WTC11 (cell line): ENCODE measurements at regions not wholly inside any gene's neighbourhood (a gene's known extent, or its start where the extent isn't known, plus 50 kb on each side); places are given as distances from the start of the nearest gene placed in this dataset.

Experiments used
- ATAC-seq: fragments of 200-7000 bp; cut with Tn5 transposase; 2 replicates; pipeline ENCODE4 v1.10.0; 2021; ENCODE audit warnings: mild to moderate bottlenecking, moderate library complexity
- CTCF ChIA-PET: fragments of 300-600 bp; sonication (Branson Sonifier 250); formaldehyde crosslinking; loops from one replicate; lab custom pipeline; 2021; ENCODE audit warnings: antibody characterized with exemption; lab: Charles Lee
- POLR2A ChIA-PET: fragments of 350-600 bp; sonication (Branson Sonifier 250); formaldehyde crosslinking; loops from one replicate; lab custom pipeline; 2021; ENCODE audit warnings: antibody characterized with exemption; lab: Charles Lee
- DNase-seq: peaks from one replicate; pipeline ENCODE4 v3.0.0; 2021; ENCODE audit warnings: low spot score
- H3K27ac Mint-ChIP-seq: 2 replicates; pipeline ENCODE4 v1.8.0; 2021; ENCODE audit warnings: mixed read lengths
- H3K27me3 Mint-ChIP-seq: 2 replicates; pipeline ENCODE4 v1.8.0; 2021; ENCODE audit warnings: low read depth, mild to moderate bottlenecking, moderate library complexity, mixed read lengths
- H3K36me3 Mint-ChIP-seq: 2 replicates; pipeline ENCODE4 v1.8.0; 2021; ENCODE audit warnings: mixed read lengths
- H3K4me1 Mint-ChIP-seq: 2 replicates; pipeline ENCODE4 v1.8.0; 2022; ENCODE audit warnings: mixed read lengths
- H3K4me3 Mint-ChIP-seq: 2 replicates; pipeline ENCODE4 v1.8.0; 2021; ENCODE audit warnings: mild to moderate bottlenecking, moderate library complexity, mixed read lengths
- H3K9me3 Mint-ChIP-seq: 2 replicates; pipeline ENCODE4 v1.8.0; 2021; ENCODE audit warnings: mixed read lengths
- ATF6 ChIP-seq: sonication (generic); formaldehyde crosslinking; IDR thresholded peaks from 2 replicates; pipeline ENCODE4 v1.8.1; 2023; ENCODE audit warnings: mild to moderate bottlenecking, missing genetic modification reagents
- ERG ChIP-seq: fragments of 250-450 bp; sonication (Bioruptor Pico); IDR thresholded peaks from 2 replicates; pipeline ENCODE4 v1.8.0; 2021; ENCODE audit warnings: mild to moderate bottlenecking
- FOXJ3 ChIP-seq: sonication (generic); formaldehyde crosslinking; IDR thresholded peaks from 2 replicates; pipeline ENCODE4 v1.9.0; 2021; ENCODE audit warnings: missing genetic modification reagents, mild to moderate bottlenecking, borderline replicate concordance
- IRF2 ChIP-seq: sonication (generic); formaldehyde crosslinking; IDR thresholded peaks from 2 replicates; pipeline ENCODE4 v1.8.0; 2022; ENCODE audit warnings: low read depth, missing genetic modification reagents, borderline replicate concordance
- NFE2L1 ChIP-seq: sonication (generic); formaldehyde crosslinking; IDR thresholded peaks from 2 replicates; pipeline ENCODE4 v1.8.1; 2023; ENCODE audit warnings: missing genetic modification reagents
- RORB ChIP-seq: fragments of 250-450 bp; sonication (Bioruptor Pico); IDR thresholded peaks from 2 replicates; pipeline ENCODE4 v1.9.0; 2021; ENCODE audit warnings: mild to moderate bottlenecking
- TEAD1 ChIP-seq: sonication (generic); formaldehyde crosslinking; IDR thresholded peaks from 2 replicates; pipeline ENCODE4 v1.8.0; 2022; ENCODE audit warnings: mild to moderate bottlenecking, missing genetic modification reagents
- TEAD4 ChIP-seq: sonication (generic); formaldehyde crosslinking; IDR thresholded peaks from 2 replicates; pipeline ENCODE4 v1.8.0; 2022; ENCODE audit warnings: mild to moderate bottlenecking, missing genetic modification reagents
- ZNF281 ChIP-seq: sonication (generic); formaldehyde crosslinking; IDR thresholded peaks from 2 replicates; pipeline ENCODE4 v1.8.0; 2023; ENCODE audit warnings: mild to moderate bottlenecking, missing genetic modification reagents
- TF ChIP-seq, protein P1 (sequence below): sonication (generic); formaldehyde crosslinking; IDR thresholded peaks from 2 replicates; pipeline ENCODE4 v1.8.0; 2022; ENCODE audit warnings: mild to moderate bottlenecking, missing genetic modification reagents
- TF ChIP-seq, protein P2 (sequence below): sonication (generic); formaldehyde crosslinking; conservative IDR thresholded peaks from 2 replicates; pipeline ENCODE4 v1.8.1; 2022; ENCODE audit warnings: mild to moderate bottlenecking, missing genetic modification reagents
- TF ChIP-seq, protein P3 (sequence below): sonication (generic); formaldehyde crosslinking; conservative IDR thresholded peaks from 2 replicates; pipeline ENCODE4 v1.8.1; 2023; ENCODE audit warnings: mild to moderate bottlenecking, low read depth, missing genetic modification reagents, moderate library complexity
- TF ChIP-seq, protein P4 (sequence below): sonication (generic); formaldehyde crosslinking; IDR thresholded peaks from 2 replicates; pipeline ENCODE4 v1.8.1; 2023; ENCODE audit warnings: mild to moderate bottlenecking, missing genetic modification reagents
- TF ChIP-seq, protein P5 (sequence below): fragments of 250-450 bp; sonication (Bioruptor Pico); IDR thresholded peaks from 2 replicates; pipeline ENCODE4 v1.9.0; 2021; ENCODE audit warnings: mild to moderate bottlenecking
- TF ChIP-seq, protein P6 (sequence below): sonication (generic); formaldehyde crosslinking; IDR thresholded peaks from 2 replicates; pipeline ENCODE4 v1.8.1; 2023; ENCODE audit warnings: mild to moderate bottlenecking, missing genetic modification reagents, borderline replicate concordance

- TF ChIP-seq, protein P1, sequence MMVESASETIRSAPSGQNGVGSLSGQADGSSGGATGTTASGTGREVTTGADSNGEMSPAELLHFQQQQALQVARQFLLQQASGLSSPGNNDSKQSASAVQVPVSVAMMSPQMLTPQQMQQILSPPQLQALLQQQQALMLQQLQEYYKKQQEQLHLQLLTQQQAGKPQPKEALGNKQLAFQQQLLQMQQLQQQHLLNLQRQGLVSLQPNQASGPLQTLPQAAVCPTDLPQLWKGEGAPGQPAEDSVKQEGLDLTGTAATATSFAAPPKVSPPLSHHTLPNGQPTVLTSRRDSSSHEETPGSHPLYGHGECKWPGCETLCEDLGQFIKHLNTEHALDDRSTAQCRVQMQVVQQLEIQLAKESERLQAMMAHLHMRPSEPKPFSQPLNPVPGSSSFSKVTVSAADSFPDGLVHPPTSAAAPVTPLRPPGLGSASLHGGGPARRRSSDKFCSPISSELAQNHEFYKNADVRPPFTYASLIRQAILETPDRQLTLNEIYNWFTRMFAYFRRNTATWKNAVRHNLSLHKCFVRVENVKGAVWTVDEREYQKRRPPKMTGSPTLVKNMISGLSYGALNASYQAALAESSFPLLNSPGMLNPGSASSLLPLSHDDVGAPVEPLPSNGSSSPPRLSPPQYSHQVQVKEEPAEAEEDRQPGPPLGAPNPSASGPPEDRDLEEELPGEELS: no peak
- TF ChIP-seq FOXJ3 (no peak), ERG (no peak), TEAD1 (CRISPR knock-in tag) (no peak), IRF2 (CRISPR knock-in tag) (no peak), ZNF281 (CRISPR knock-in tag) (no peak)
- TF ChIP-seq, protein P2, sequence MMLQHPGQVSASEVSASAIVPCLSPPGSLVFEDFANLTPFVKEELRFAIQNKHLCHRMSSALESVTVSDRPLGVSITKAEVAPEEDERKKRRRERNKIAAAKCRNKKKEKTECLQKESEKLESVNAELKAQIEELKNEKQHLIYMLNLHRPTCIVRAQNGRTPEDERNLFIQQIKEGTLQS: no peak
- TF ChIP-seq, protein P3, sequence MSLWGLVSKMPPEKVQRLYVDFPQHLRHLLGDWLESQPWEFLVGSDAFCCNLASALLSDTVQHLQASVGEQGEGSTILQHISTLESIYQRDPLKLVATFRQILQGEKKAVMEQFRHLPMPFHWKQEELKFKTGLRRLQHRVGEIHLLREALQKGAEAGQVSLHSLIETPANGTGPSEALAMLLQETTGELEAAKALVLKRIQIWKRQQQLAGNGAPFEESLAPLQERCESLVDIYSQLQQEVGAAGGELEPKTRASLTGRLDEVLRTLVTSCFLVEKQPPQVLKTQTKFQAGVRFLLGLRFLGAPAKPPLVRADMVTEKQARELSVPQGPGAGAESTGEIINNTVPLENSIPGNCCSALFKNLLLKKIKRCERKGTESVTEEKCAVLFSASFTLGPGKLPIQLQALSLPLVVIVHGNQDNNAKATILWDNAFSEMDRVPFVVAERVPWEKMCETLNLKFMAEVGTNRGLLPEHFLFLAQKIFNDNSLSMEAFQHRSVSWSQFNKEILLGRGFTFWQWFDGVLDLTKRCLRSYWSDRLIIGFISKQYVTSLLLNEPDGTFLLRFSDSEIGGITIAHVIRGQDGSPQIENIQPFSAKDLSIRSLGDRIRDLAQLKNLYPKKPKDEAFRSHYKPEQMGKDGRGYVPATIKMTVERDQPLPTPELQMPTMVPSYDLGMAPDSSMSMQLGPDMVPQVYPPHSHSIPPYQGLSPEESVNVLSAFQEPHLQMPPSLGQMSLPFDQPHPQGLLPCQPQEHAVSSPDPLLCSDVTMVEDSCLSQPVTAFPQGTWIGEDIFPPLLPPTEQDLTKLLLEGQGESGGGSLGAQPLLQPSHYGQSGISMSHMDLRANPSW (CRISPR knock-in tag): no peak
- TF ChIP-seq, protein P4, sequence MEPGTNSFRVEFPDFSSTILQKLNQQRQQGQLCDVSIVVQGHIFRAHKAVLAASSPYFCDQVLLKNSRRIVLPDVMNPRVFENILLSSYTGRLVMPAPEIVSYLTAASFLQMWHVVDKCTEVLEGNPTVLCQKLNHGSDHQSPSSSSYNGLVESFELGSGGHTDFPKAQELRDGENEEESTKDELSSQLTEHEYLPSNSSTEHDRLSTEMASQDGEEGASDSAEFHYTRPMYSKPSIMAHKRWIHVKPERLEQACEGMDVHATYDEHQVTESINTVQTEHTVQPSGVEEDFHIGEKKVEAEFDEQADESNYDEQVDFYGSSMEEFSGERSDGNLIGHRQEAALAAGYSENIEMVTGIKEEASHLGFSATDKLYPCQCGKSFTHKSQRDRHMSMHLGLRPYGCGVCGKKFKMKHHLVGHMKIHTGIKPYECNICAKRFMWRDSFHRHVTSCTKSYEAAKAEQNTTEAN: no peak
Observed at GRCh38 chr2:61693744-61694143, 155.6 kb upstream of the XPO1 start (continued).

DNA sequence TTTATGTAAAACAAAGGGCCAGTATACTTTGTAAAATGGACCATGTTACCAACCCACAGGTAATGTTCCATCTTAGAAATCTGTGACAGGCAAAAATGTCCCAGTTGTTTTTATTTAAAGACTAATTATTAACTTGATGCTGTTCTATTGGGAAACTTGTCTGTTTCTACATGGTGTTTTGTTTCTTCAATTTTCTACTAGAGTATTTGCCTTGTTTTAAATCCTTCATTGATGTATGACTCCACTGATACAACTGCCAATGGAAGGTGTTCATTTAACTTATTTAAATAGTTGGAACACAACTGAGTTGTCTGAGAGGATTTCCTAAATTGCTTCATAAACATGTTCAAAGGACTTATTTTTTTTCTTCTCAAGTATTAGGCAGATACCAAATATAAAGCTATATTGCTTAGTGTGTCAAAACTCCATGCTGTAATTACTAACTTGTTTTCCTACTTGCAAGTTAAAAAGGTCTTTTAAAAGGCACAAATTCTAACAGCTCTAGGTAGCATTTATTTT lies 152.0 kb upstream of the XPO1 start:
- Mint-ChIP-seq H3K9me3 (peaks cover 9% of the 10 kb centered on the region; the same call in 1 of the 2 replicates), H3K27me3 (no peaks in the 10 kb centered on the region; the same call in none of the 2 replicates), H3K27ac (no peak overlapping the region), H3K36me3 (no peaks in the 10 kb centered on the region)
- POLR2A ChIA-PET: interaction anchor here (0.6 to 0.8 kb wide), 2 partner anchors 11 to 19 kb away, joined by 3 read pairs; no protein-coding TSS in a partner anchor
- TF ChIP-seq TEAD4 (CRISPR knock-in tag): no peak
- TF ChIP-seq, protein P5, sequence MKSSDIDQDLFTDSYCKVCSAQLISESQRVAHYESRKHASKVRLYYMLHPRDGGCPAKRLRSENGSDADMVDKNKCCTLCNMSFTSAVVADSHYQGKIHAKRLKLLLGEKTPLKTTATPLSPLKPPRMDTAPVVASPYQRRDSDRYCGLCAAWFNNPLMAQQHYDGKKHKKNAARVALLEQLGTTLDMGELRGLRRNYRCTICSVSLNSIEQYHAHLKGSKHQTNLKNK (CRISPR knock-in tag): no peak
- TF ChIP-seq, protein P6, sequence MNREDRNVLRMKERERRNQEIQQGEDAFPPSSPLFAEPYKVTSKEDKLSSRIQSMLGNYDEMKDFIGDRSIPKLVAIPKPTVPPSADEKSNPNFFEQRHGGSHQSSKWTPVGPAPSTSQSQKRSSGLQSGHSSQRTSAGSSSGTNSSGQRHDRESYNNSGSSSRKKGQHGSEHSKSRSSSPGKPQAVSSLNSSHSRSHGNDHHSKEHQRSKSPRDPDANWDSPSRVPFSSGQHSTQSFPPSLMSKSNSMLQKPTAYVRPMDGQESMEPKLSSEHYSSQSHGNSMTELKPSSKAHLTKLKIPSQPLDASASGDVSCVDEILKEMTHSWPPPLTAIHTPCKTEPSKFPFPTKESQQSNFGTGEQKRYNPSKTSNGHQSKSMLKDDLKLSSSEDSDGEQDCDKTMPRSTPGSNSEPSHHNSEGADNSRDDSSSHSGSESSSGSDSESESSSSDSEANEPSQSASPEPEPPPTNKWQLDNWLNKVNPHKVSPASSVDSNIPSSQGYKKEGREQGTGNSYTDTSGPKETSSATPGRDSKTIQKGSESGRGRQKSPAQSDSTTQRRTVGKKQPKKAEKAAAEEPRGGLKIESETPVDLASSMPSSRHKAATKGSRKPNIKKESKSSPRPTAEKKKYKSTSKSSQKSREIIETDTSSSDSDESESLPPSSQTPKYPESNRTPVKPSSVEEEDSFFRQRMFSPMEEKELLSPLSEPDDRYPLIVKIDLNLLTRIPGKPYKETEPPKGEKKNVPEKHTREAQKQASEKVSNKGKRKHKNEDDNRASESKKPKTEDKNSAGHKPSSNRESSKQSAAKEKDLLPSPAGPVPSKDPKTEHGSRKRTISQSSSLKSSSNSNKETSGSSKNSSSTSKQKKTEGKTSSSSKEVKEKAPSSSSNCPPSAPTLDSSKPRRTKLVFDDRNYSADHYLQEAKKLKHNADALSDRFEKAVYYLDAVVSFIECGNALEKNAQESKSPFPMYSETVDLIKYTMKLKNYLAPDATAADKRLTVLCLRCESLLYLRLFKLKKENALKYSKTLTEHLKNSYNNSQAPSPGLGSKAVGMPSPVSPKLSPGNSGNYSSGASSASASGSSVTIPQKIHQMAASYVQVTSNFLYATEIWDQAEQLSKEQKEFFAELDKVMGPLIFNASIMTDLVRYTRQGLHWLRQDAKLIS (CRISPR knock-in tag): no peak
- TF ChIP-seq RORB (CRISPR knock-in tag): no peak
- no peak for TF ChIP-seq NFE2L1 (CRISPR knock-in tag)
- no peak for TF ChIP-seq ATF6 (CRISPR knock-in tag)
- TF ChIP-seq, all 79 proteins: peak for 0
- peaks cover 8% of the 10 kb centered on the region for H3K4me1 Mint-ChIP-seq
- ATAC-seq: no peak
- no peak overlapping the region for H3K4me3 Mint-ChIP-seq
- CTCF ChIA-PET: no interaction called here
- no peak for DNase-seq
